AG04450 (cell line): ENCODE measurements at regions not wholly inside any gene's neighbourhood (a gene's known extent, or its start where the extent isn't known, plus 50 kb on each side); places are given as distances from the start of the nearest gene placed in this dataset.

Source experiments
- CTCF ChIA-PET: fragments of 300-600, 350-600 bp; formaldehyde crosslinking; extraction: SDS; loops from one replicate; lab custom pipeline; 2022; ENCODE audit warnings: antibody characterized with exemption, inconsistent platforms; lab: Charles Lee
- POLR2A ChIA-PET: fragments of 350-600 bp; formaldehyde crosslinking; extraction: SDS; loops from one replicate; lab custom pipeline; 2021; ENCODE audit warnings: antibody characterized with exemption, inconsistent platforms; lab: Yijun Ruan, JAX
- DNase-seq: peaks from one replicate; pipeline ENCODE4 v3.0.0-alpha.2; 2011; ENCODE audit warnings: low read depth, low spot score
- H3K27ac ChIP-seq: one replicate; pipeline ENCODE4 v1.5.1; 2012; ENCODE audit warnings: low read depth, low read length, control low read depth
- H3K27me3 ChIP-seq: one replicate; pipeline ENCODE4 v1.6.0; 2012; ENCODE audit warnings: low read length; ENCODE audit not compliant: control insufficient read depth, insufficient read depth
- H3K4me3 ChIP-seq: 2 replicates; pipeline ENCODE4 v1.5.1; 2011; ENCODE audit warnings: mild to moderate bottlenecking, low read depth, low read length, control low read depth
- H3K9me3 ChIP-seq: 2 replicates; pipeline ENCODE4 v1.5.1; 2012; ENCODE audit warnings: low read length; ENCODE audit not compliant: control insufficient read depth, insufficient read depth
- CTCF ChIP-seq: IDR thresholded peaks from 2 replicates; pipeline ENCODE4 v1.5.1; 2011; ENCODE audit warnings: low read depth, low read length, control low read depth, inconsistent platforms

DNA sequence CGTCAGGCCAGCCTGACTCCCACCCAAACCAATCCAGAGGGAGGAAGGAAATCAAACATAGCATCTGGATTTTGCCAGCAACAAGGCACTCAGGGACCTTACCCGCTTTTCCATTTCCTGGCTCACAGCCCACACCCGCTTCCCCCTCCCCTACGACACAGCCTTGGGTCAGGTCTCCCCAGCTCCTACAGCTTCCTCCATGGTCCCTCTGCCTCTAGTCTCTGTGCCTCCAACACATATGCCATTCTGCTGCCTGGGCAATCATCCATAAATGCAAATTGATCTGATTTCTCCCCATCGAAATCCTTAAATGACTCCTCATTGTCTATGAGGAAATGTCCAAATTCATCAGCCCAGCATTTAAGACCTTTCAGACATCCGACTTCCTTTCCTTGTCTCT is 53.2 kb upstream of the CUX1 start:
- no peaks in the 10 kb centered on the region for H3K9me3 ChIP-seq
- no peak for TF ChIP-seq CTCF
- H3K4me3 ChIP-seq, result no peak overlapping the region
- H3K27me3 ChIP-seq, result peaks cover 11% of the 10 kb centered on the region
- ChIA-PET POLR2A (no interaction called here), CTCF (no interaction called here)
- no peak for DNase-seq
- no peak overlapping the region for H3K27ac ChIP-seq

DNA sequence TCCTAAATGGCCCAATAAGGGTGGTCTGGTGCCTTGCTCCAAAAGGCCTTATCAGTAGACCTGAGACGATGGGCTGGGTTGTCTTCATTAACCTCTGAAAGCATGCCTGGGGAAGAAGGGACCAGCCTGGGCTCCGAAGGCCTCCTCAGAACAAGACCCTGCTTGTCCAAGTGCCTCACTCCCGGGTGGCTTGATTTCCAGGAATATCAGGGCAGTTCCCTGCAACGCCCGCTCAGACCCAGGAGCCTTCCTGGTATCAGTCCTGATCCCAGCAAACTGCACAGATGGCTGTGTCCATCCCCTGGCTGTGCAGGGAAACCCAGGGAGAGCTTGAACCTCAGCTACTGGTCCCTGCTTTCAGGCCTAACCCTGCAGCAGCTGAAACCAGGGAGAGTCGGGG is 49.9 kb upstream of the CUX1 start:
- ChIA-PET CTCF (no interaction called here), POLR2A (no interaction called here)
- Histone ChIP-seq H3K27ac (no peak overlapping the region), H3K9me3 (no peaks in the 10 kb centered on the region), H3K4me3 (no peak overlapping the region), H3K27me3 (peaks cover 11% of the 10 kb centered on the region)
- DNase-seq, result no peak
- TF ChIP-seq CTCF, result no peak
